Kidney epithelial cell (primary cell): ENCODE measurements at regions not wholly inside any gene's neighbourhood (a gene's known extent, or its start where the extent isn't known, plus 50 kb on each side); places are given as distances from the start of the nearest gene placed in this dataset.
"Not testable (repeated sequence)": the region's sequence is repeated elsewhere in the genome, so short reads cannot be mapped to it uniquely, and the experiment has no call there.

ENCODE experiments used
- DNase-seq: peaks from one replicate; pipeline ENCODE4 v3.0.0-alpha.2; 2010; ENCODE audit warnings: low read depth
- H3K27me3 ChIP-seq: 2 replicates; pipeline ENCODE4 v1.6.0; 2011; ENCODE audit warnings: low read length; ENCODE audit not compliant: control insufficient read depth, insufficient read depth
- H3K36me3 ChIP-seq: 2 replicates; pipeline ENCODE4 v1.5.1; 2011; ENCODE audit warnings: low read length; ENCODE audit not compliant: control insufficient read depth, insufficient read depth
- H3K4me3 ChIP-seq: 2 replicates; pipeline ENCODE4 v1.5.1; 2011; ENCODE audit warnings: low read depth, mild to moderate bottlenecking, control low read depth, low read length
- CTCF ChIP-seq: IDR thresholded peaks from 2 replicates; pipeline ENCODE4 v1.5.1; 2011; ENCODE audit warnings: mild to moderate bottlenecking, moderate library complexity, low read length, control low read depth, inconsistent platforms; ENCODE audit not compliant: insufficient read depth, poor library complexity, severe bottlenecking

- no peaks in the 10 kb centered on the region for H3K36me3 ChIP-seq
- no peak for TF ChIP-seq CTCF
- no peak overlapping the region for H3K4me3 ChIP-seq
- DNase-seq = no peak
- no peaks in the 10 kb centered on the region for H3K27me3 ChIP-seq
These were observed 57.7 kb downstream of the RAD51AP2 start for GRCh38 chr2:17460371-17461086.

DNA sequence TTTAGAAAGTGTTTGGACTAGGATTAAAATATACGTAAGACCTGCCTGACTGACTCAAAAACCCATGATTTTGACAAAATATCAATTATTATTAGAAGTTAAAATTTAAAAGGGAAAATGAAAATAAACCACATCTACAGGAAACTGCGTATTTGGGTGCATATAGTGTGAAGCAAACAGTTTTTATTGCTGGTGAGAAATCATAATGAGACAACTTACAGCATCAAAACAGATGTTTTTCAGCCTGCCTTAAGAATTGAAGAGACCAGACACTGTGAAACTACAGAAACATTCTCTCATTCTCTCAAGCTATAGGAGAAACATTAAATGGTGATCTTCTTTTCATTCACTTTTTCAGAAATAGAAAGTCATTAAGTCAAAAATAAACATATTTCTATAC, 62.9 kb downstream of the RAD51AP2 start:
- H3K4me3 ChIP-seq = no peak overlapping the region
- TF ChIP-seq CTCF = no peak
- H3K36me3 ChIP-seq = no peaks in the 10 kb centered on the region
- no peak for DNase-seq
- H3K27me3 ChIP-seq = no peaks in the 10 kb centered on the region

DNA sequence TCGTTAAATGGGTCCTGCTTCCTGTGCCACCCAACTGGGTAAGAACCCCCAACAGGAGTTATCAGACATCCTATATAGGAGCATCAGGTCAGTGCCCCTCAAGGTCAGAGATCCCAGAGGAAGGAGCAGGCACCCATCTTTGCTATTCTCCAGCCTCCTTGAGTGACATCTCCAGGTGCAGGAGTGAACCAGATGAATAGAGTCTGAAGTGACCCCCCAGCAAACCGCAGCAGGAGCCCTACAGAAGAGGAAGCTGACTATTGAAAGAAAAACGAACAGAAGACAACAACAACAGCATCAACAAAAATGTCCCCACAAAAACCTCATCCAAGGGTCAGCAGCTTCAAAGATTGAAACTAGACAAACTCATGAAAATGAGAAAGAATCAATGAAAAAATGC, 72.0 kb downstream of the RAD51AP2 start:
- H3K4me3 ChIP-seq, H3K36me3 ChIP-seq, H3K27me3 ChIP-seq, DNase-seq: not testable (repeated sequence)

DNA sequence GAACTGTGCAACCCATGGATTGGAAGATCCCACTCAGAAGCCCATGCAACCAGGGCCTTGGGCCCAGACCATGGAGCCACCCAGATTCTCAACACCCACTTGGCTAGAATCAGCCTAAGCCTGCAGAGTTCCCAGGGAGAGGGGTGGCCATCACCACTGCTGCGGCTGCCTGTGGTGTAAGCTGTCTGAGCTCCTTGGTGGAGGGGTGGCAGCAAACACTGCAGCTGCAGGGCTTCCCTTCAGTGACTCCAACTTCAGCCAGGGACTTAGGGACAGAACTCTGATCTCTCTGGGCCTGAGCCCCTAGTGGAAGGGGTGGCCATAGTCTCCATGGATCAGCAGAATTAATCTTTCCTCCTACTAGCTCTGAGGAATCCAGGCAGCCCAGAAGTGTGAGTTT, 72.5 kb downstream of the RAD51AP2 start:
- no peaks in the 10 kb centered on the region for H3K36me3 ChIP-seq
- TF ChIP-seq CTCF = no peak
- H3K4me3 ChIP-seq = no peak overlapping the region
- no peaks in the 10 kb centered on the region for H3K27me3 ChIP-seq
- DNase-seq = no peak

GRCh38 chr2:17442334-17442733, 75.9 kb downstream of the RAD51AP2 start:
- TF ChIP-seq CTCF = no peak
- no peak for DNase-seq
- H3K4me3 ChIP-seq = no peak overlapping the region
- no peaks in the 10 kb centered on the region for H3K27me3 ChIP-seq
- H3K36me3 ChIP-seq = no peaks in the 10 kb centered on the region

DNA sequence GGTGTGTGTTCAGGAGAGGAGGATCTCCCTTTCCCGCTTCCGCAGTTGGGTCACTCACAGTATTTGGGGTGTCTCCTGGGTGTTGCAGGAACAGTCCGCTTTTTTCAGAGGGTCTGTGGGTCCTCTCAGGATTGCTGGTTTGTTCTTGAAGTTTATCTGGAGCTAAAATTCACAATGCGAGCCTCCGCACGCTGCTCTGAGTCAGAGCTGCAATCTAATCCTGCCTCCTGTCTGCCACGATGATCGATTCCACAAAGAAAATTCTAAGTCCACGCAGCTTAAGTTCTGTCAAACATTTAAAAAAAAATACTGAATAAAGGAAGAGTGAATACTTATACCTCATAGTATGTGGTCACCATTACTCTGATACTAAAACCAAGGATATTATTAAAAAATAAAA, 76.5 kb downstream of the RAD51AP2 start:
- Histone ChIP-seq H3K36me3 (no peaks in the 10 kb centered on the region), H3K4me3 (no peak overlapping the region), H3K27me3 (no peaks in the 10 kb centered on the region)
- no peak for TF ChIP-seq CTCF
- no peak for DNase-seq
